Esophagus squamous epithelium (tissue), 5 donors: ENCODE measurements at regions not wholly inside any gene's neighbourhood (a gene's known extent, or its start where the extent isn't known, plus 50 kb on each side); places are given as distances from the start of the nearest gene placed in this dataset.

ENCODE experiments used
- DNase-seq: peaks from one replicate; lab custom pipeline; 2025; lab: John Stamatoyannopoulos, UW
- H3K27ac ChIP-seq, 4 donors: fragments of 200-600 bp; sonication (generic); one replicate each; pipeline ENCODE4 v1.5.1; 2016 to 2019; ENCODE audit warnings: mild to moderate bottlenecking in 1 of 4
- H3K27me3 ChIP-seq, 4 donors: fragments of 200-600 bp; sonication (generic); 1 replicate in 3 of 4; 2 replicates in 1 of 4; pipeline versions ENCODE4 v1.5.1 to v1.6.0; 2017 to 2021; ENCODE audit warnings: antibody characterized with exemption in 1 of 4
- H3K36me3 ChIP-seq, 3 donors: fragments of 200-600 bp; sonication (generic); one replicate each; pipeline ENCODE4 v1.5.1; 2016 to 2019
- H3K4me1 ChIP-seq, 3 donors: fragments of 200-600 bp; sonication (generic); one replicate each; pipeline ENCODE4 v1.5.1; 2017 to 2019
- H3K4me3 ChIP-seq, 4 donors: fragments of 200-600 bp; sonication (generic); 1 replicate in 3 of 4; 2 replicates in 1 of 4; pipeline ENCODE4 v1.5.1; 2016 to 2019; ENCODE audit warnings: mild to moderate bottlenecking in 2 of 4, moderate library complexity in 1 of 4
- H3K9me3 ChIP-seq, 3 donors: fragments of 200-600 bp; sonication (generic); one replicate each; pipeline ENCODE4 v1.5.1; 2016 to 2019
- CTCF ChIP-seq, 6 experiments: fragments of 450-650 bp in 4 of 6; fragments of 200-600 bp in 2 of 6; sonication (generic) in 2 of 6; IDR thresholded peaks; one replicate each; pipeline ENCODE4 v1.5.1; 2016 to 2019; ENCODE audit warnings: antibody characterized with exemption in 6 of 6, mild to moderate bottlenecking in 4 of 6, moderate library complexity in 4 of 6
- POLR2A ChIP-seq, 4 donors: fragments of 450-650 bp; IDR thresholded peaks; one replicate each; pipeline ENCODE4 v1.6.1; 2017; ENCODE audit warnings: antibody characterized with exemption in 4 of 4, mild to moderate bottlenecking in 4 of 4, moderate library complexity in 3 of 4
- WGBS, 2 donors: methylation state at CpG; one replicate each; pipeline ENCODE4 v1.1.5; 2018; 5-methylcytosine and 5-hydroxymethylcytosine counted together
- intact Hi-C: fragments of 100-400 bp; cut with DNase I; formaldehyde crosslinking; loops from one replicate; pipeline ENCODE4 v1.15.0; 2022
- donor health status: DM: yes; HTN: yes; CAD: no.

GRCh38 chr2:146271131-146271831 is 1573.5 kb upstream of the ACVR2A start:
- no peaks in the 10 kb centered on the region for H3K9me3 ChIP-seq
- H3K4me3 ChIP-seq, result no peak overlapping the region
- intact Hi-C loops, result no loop called here
- H3K4me1 ChIP-seq, result no peaks in the 10 kb centered on the region
- no peaks in the 10 kb centered on the region for H3K27me3 ChIP-seq
- H3K36me3 ChIP-seq, result no peaks in the 10 kb centered on the region
- TF ChIP-seq POLR2A (IDR thresholded peaks at IDR 0.05), result no peak
- TF ChIP-seq CTCF (IDR thresholded peaks at IDR 0.05), result no peak
- no peak for DNase-seq
- H3K27ac ChIP-seq, result no peak overlapping the region

- DNase-seq, result no peak
- Histone ChIP-seq H3K27me3 (no peaks in the 10 kb centered on the region), H3K9me3 (no peaks in the 10 kb centered on the region), H3K4me3 (no peak overlapping the region), H3K36me3 (no peaks in the 10 kb centered on the region), H3K27ac (no peak overlapping the region), H3K4me1 (no peaks in the 10 kb centered on the region)
- intact Hi-C loops, result no loop called here
- no peak for TF ChIP-seq POLR2A (IDR thresholded peaks at IDR 0.05)
- no peak for TF ChIP-seq CTCF (IDR thresholded peaks at IDR 0.05)
Measured at GRCh38 chr2:146270618-146271017, 1574.2 kb upstream of the ACVR2A start.

DNA sequence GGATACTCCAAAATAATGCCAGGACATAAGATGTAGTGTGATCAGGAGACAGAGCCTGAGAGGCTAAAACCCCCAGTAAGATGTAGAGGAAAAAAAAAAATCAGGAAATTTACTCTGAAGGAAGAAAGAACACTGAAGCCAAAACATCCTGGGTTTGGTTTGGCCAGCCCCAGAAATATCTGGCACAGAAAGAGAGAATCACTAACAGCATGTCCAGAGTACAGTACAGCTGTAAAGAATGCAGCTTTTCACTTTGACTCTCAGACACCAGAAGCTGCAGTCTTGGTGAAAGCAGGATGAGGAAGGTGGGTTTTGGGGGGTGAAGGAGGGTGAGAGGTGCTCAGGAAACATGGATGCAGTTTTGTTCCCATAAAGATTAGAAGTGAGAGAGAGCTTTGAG is 1577.7 kb upstream of the ACVR2A start:
- Histone ChIP-seq H3K36me3 (no peaks in the 10 kb centered on the region), H3K9me3 (no peaks in the 10 kb centered on the region), H3K4me3 (no peak overlapping the region), H3K27me3 (no peaks in the 10 kb centered on the region), H3K27ac (no peak overlapping the region), H3K4me1 (no peaks in the 10 kb centered on the region)
- DNase-seq, result no peak
- TF ChIP-seq CTCF (IDR thresholded peaks at IDR 0.05) (no peak), POLR2A (IDR thresholded peaks at IDR 0.05) (no peak)
- intact Hi-C loops, result no loop called here

GRCh38 chr2:146265656-146266055 is 1579.2 kb upstream of the ACVR2A start:
- TF ChIP-seq POLR2A (IDR thresholded peaks at IDR 0.05), result no peak
- no peak for TF ChIP-seq CTCF (IDR thresholded peaks at IDR 0.05)
- no peaks in the 10 kb centered on the region for H3K4me1 ChIP-seq
- no peak for DNase-seq

DNA sequence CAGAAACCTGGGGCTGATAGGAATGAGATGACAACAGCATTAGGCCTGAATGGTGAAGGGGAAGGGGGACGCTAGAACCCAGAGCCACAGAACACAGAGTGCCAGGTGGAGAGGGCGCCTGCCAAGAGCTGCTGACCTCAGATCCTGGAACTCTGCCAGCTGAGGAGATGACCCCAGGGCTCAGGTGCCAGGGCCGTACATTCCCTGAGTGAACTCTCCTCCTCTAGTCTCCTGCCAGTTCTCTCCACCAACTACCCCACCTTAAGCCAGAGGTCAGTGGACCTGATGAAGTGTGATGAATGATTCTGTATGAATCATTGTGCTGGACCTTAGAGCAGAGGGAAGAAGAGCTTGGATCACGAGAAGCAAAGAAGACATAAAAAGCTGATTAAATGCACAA is 1582.2 kb upstream of the ACVR2A start:
- Histone ChIP-seq H3K27ac (no peak overlapping the region), H3K27me3 (no peaks in the 10 kb centered on the region), H3K4me3 (no peak overlapping the region), H3K4me1 (no peaks in the 10 kb centered on the region), H3K36me3 (no peaks in the 10 kb centered on the region), H3K9me3 (no peaks in the 10 kb centered on the region)
- intact Hi-C loops, result no loop called here
- 82 to 83% methylated on average over 4 of the region's 4 CpGs for WGBS, 2 donors
- TF ChIP-seq POLR2A (IDR thresholded peaks at IDR 0.05) (no peak), CTCF (IDR thresholded peaks at IDR 0.05) (no peak)
- no peak for DNase-seq

More at GRCh38 chr2:146265656-146266055, 1579.2 kb upstream of the ACVR2A start:
- H3K36me3 ChIP-seq, result no peaks in the 10 kb centered on the region
- no peak overlapping the region for H3K4me3 ChIP-seq
- no peaks in the 10 kb centered on the region for H3K27me3 ChIP-seq
- no peak overlapping the region for H3K27ac ChIP-seq
- intact Hi-C loops, result no loop called here
- H3K9me3 ChIP-seq, result no peaks in the 10 kb centered on the region
- 62 to 69% methylated on average over 6 of the region's 6 CpGs for WGBS, 2 donors
